Gastrocnemius medialis (tissue), 4 donors: ENCODE measurements at regions not wholly inside any gene's neighbourhood (a gene's known extent, or its start where the extent isn't known, plus 50 kb on each side); places are given as distances from the start of the nearest gene placed in this dataset.

Experiments used
- CTCF ChIP-seq, 5 experiments: fragments of 450-650 bp in 3 of 5; fragments of 200-600 bp in 2 of 5; sonication (generic) in 2 of 5; IDR thresholded peaks in 4 of 5; conservative IDR thresholded peaks in 1 of 5; 1 replicate in 4 of 5; 2 replicates in 1 of 5; pipeline ENCODE4 v1.5.1; 2016 to 2019; ENCODE audit warnings: antibody characterized with exemption in 5 of 5, mild to moderate bottlenecking in 3 of 5, moderate library complexity in 3 of 5
- POLR2A ChIP-seq, 2 donors: fragments of 450-650 bp; IDR thresholded peaks; one replicate each; pipeline ENCODE4 v1.6.1; 2017; ENCODE audit warnings: antibody characterized with exemption in 2 of 2, mild to moderate bottlenecking in 2 of 2, moderate library complexity in 2 of 2

GRCh38 chr16:26658915-26659314, 407.8 kb upstream of the C16orf82 start:
- TF ChIP-seq POLR2A (IDR thresholded peaks at IDR 0.05) (no peak), CTCF (IDR thresholded peaks at IDR 0.05 in 4 of 5, conservative IDR thresholded peaks at IDR 0.05 in 1 of 5) (no peak)
